ENCODE measurements at regions not wholly inside any gene's neighbourhood (a gene's known extent, or its start where the extent isn't known, plus 50 kb on each side); places are given as distances from the start of the nearest gene placed in this dataset.

- no peak for DNase-seq
Observed at GRCh38 chrX:124529786-124530185, 183.4 kb downstream of the SH2D1A start.

- no peak for DNase-seq
Observed at GRCh38 chrX:124530803-124531202, 184.4 kb downstream of the SH2D1A start.

GRCh38 chrX:124534536-124534935 lies 188.2 kb downstream of the SH2D1A start:
- no peak for DNase-seq

GRCh38 chrX:124540474-124540873 lies 194.1 kb downstream of the SH2D1A start:
- no peak for DNase-seq

GRCh38 chrX:124548571-124548970 lies 202.2 kb downstream of the SH2D1A start:
- no peak for DNase-seq

- no peak for DNase-seq
Observed at GRCh38 chrX:124555036-124555595, 208.8 kb downstream of the SH2D1A start.

- no peak for DNase-seq
Observed at GRCh38 chrX:124557976-124558375, 211.6 kb downstream of the SH2D1A start.

- no peak for DNase-seq
Observed at GRCh38 chrX:124573468-124573867, 227.1 kb downstream of the SH2D1A start.

GRCh38 chrX:124592744-124593143 lies 246.4 kb downstream of the SH2D1A start:
- no peak for DNase-seq

- DNase-seq: no peak
Observed at GRCh38 chrX:124594017-124594651, 247.8 kb downstream of the SH2D1A start.

GRCh38 chrX:124605511-124605910 lies 259.1 kb downstream of the SH2D1A start:
- no peak for DNase-seq

- no peak for DNase-seq
Observed at GRCh38 chrX:124606724-124607123, 260.4 kb downstream of the SH2D1A start.

- no peak for DNase-seq
Observed at GRCh38 chrX:124619710-124620109, 273.3 kb downstream of the SH2D1A start.

- DNase-seq: no peak
Observed at GRCh38 chrX:124634363-124634762, 288.0 kb downstream of the SH2D1A start.

GRCh38 chrX:124641737-124642491 lies 295.6 kb downstream of the SH2D1A start:
- no peak for DNase-seq

- DNase-seq: no peak
Observed at GRCh38 chrX:124646403-124646802, 300.0 kb downstream of the SH2D1A start.

GRCh38 chrX:124651031-124651430 lies 304.7 kb downstream of the SH2D1A start:
- no peak for DNase-seq

- DNase-seq: no peak
Observed at GRCh38 chrX:124665621-124666400, 319.4 kb downstream of the SH2D1A start.

GRCh38 chrX:124679199-124679598 lies 332.8 kb downstream of the SH2D1A start:
- DNase-seq: no peak

GRCh38 chrX:124680287-124680686 lies 333.9 kb downstream of the SH2D1A start:
- no peak for DNase-seq

- no peak for DNase-seq
Observed at GRCh38 chrX:124690495-124690894, 344.1 kb downstream of the SH2D1A start.

- no peak for DNase-seq
Observed at GRCh38 chrX:124699876-124700275, 353.5 kb downstream of the SH2D1A start.

- DNase-seq: no peak
Observed at GRCh38 chrX:124717537-124717936, 371.2 kb downstream of the SH2D1A start.

GRCh38 chrX:124719060-124719459 lies 372.7 kb downstream of the SH2D1A start:
- no peak for DNase-seq

Data from activated naive CD4-positive, alpha-beta T cell treated with anti-CD3 and anti-CD28 coated beads, Interleukin-2, amount 50 U/mL, for 16 hours (primary cell).